Stimulated activated naive CD8-positive, alpha-beta T cell treated with anti-CD3 and anti-CD28 coated beads, Interleukin-15, Interleukin-2, amounts not matched to agents 100 ng/mL and 50 ng/mL, for 24 hours (primary cell): ENCODE measurements at regions not wholly inside any gene's neighbourhood (a gene's known extent, or its start where the extent isn't known, plus 50 kb on each side); places are given as distances from the start of the nearest gene placed in this dataset.

ENCODE experiments used
- H3K27ac Mint-ChIP-seq: one replicate; pipeline ENCODE4 v1.8.0; 2021; ENCODE audit warnings: mild to moderate bottlenecking, mixed read lengths
- H3K27me3 Mint-ChIP-seq: one replicate; pipeline ENCODE4 v1.8.0; 2021; ENCODE audit warnings: mixed read lengths
- H3K36me3 Mint-ChIP-seq: one replicate; pipeline ENCODE4 v1.8.0; 2021; ENCODE audit warnings: low read depth, mixed read lengths
- H3K4me1 Mint-ChIP-seq: one replicate; pipeline ENCODE4 v1.8.0; 2021; ENCODE audit warnings: low read depth, mixed read lengths
- H3K4me3 Mint-ChIP-seq: one replicate; pipeline ENCODE4 v1.8.0; 2021; ENCODE audit warnings: mild to moderate bottlenecking, mixed read lengths
- H3K9me3 Mint-ChIP-seq: one replicate; pipeline ENCODE4 v1.8.0; 2021; ENCODE audit warnings: mixed read lengths

GRCh38 chr7:121810831-121811672, 61.9 kb upstream of the PTPRZ1 start:
- Mint-ChIP-seq H3K9me3 (peaks cover 14% of the 10 kb centered on the region), H3K27ac (no peak overlapping the region), H3K4me3 (no peak overlapping the region), H3K36me3 (no peaks in the 10 kb centered on the region), H3K27me3 (no peaks in the 10 kb centered on the region), H3K4me1 (no peaks in the 10 kb centered on the region)

- Mint-ChIP-seq H3K27ac (no peak overlapping the region), H3K9me3 (peaks cover 20% of the 10 kb centered on the region), H3K4me3 (no peak overlapping the region), H3K27me3 (no peaks in the 10 kb centered on the region), H3K36me3 (no peaks in the 10 kb centered on the region), H3K4me1 (no peaks in the 10 kb centered on the region)
Observed at GRCh38 chr7:121807078-121807477, 65.9 kb upstream of the PTPRZ1 start.

GRCh38 chr7:121803039-121803438, 69.9 kb upstream of the PTPRZ1 start:
- peaks cover 17% of the 10 kb centered on the region for H3K9me3 Mint-ChIP-seq
- no peaks in the 10 kb centered on the region for H3K36me3 Mint-ChIP-seq
- H3K4me3 Mint-ChIP-seq = no peak overlapping the region
- no peaks in the 10 kb centered on the region for H3K4me1 Mint-ChIP-seq
- H3K27me3 Mint-ChIP-seq = no peaks in the 10 kb centered on the region
- no peak overlapping the region for H3K27ac Mint-ChIP-seq

GRCh38 chr7:121800916-121801675, 71.9 kb upstream of the PTPRZ1 start:
- no peak overlapping the region for H3K4me3 Mint-ChIP-seq
- H3K27me3 Mint-ChIP-seq = no peaks in the 10 kb centered on the region
- no peaks in the 10 kb centered on the region for H3K36me3 Mint-ChIP-seq
- peaks cover 6% of the 10 kb centered on the region for H3K9me3 Mint-ChIP-seq
- H3K4me1 Mint-ChIP-seq = no peaks in the 10 kb centered on the region
- H3K27ac Mint-ChIP-seq = no peak overlapping the region

GRCh38 chr7:121798896-121799295, 74.1 kb upstream of the PTPRZ1 start:
- Mint-ChIP-seq H3K9me3 (no peaks in the 10 kb centered on the region), H3K27me3 (no peaks in the 10 kb centered on the region), H3K27ac (no peak overlapping the region), H3K4me3 (no peak overlapping the region), H3K4me1 (no peaks in the 10 kb centered on the region), H3K36me3 (no peaks in the 10 kb centered on the region)

GRCh38 chr7:121798453-121798840, 74.5 kb upstream of the PTPRZ1 start:
- Mint-ChIP-seq H3K4me3 (no peak overlapping the region), H3K4me1 (no peaks in the 10 kb centered on the region), H3K9me3 (no peaks in the 10 kb centered on the region), H3K27ac (no peak overlapping the region), H3K36me3 (no peaks in the 10 kb centered on the region), H3K27me3 (no peaks in the 10 kb centered on the region)

- H3K27me3 Mint-ChIP-seq = no peaks in the 10 kb centered on the region
- H3K4me1 Mint-ChIP-seq = no peaks in the 10 kb centered on the region
- H3K27ac Mint-ChIP-seq = no peak overlapping the region
- H3K9me3 Mint-ChIP-seq = no peaks in the 10 kb centered on the region
- H3K4me3 Mint-ChIP-seq = no peak overlapping the region
- no peaks in the 10 kb centered on the region for H3K36me3 Mint-ChIP-seq
Observed at GRCh38 chr7:121797657-121798452, 75.1 kb upstream of the PTPRZ1 start.

- Mint-ChIP-seq H3K36me3 (no peaks in the 10 kb centered on the region), H3K27ac (no peak overlapping the region), H3K9me3 (no peaks in the 10 kb centered on the region), H3K4me1 (no peaks in the 10 kb centered on the region), H3K4me3 (no peak overlapping the region), H3K27me3 (no peaks in the 10 kb centered on the region)
Observed at GRCh38 chr7:121796936-121797656, 75.9 kb upstream of the PTPRZ1 start.

GRCh38 chr7:121796381-121796780, 76.6 kb upstream of the PTPRZ1 start:
- Mint-ChIP-seq H3K4me3 (no peak overlapping the region), H3K4me1 (no peaks in the 10 kb centered on the region), H3K27ac (no peak overlapping the region), H3K36me3 (no peaks in the 10 kb centered on the region), H3K9me3 (no peaks in the 10 kb centered on the region), H3K27me3 (no peaks in the 10 kb centered on the region)

GRCh38 chr7:121795736-121796135, 77.2 kb upstream of the PTPRZ1 start:
- no peaks in the 10 kb centered on the region for H3K36me3 Mint-ChIP-seq

GRCh38 chr7:121793716-121794115, 79.2 kb upstream of the PTPRZ1 start:
- Mint-ChIP-seq H3K4me1 (no peaks in the 10 kb centered on the region), H3K27ac (no peak overlapping the region), H3K36me3 (no peaks in the 10 kb centered on the region), H3K4me3 (no peak overlapping the region), H3K9me3 (peaks cover 5% of the 10 kb centered on the region), H3K27me3 (no peaks in the 10 kb centered on the region)

More at GRCh38 chr7:121795736-121796135, 77.2 kb upstream of the PTPRZ1 start:
- H3K27me3 Mint-ChIP-seq = no peaks in the 10 kb centered on the region
- no peaks in the 10 kb centered on the region for H3K9me3 Mint-ChIP-seq
- H3K27ac Mint-ChIP-seq = no peak overlapping the region
- H3K4me1 Mint-ChIP-seq = no peaks in the 10 kb centered on the region
- no peak overlapping the region for H3K4me3 Mint-ChIP-seq

- Mint-ChIP-seq H3K4me3 (no peak overlapping the region), H3K36me3 (no peaks in the 10 kb centered on the region), H3K27me3 (no peaks in the 10 kb centered on the region), H3K9me3 (no peaks in the 10 kb centered on the region), H3K4me1 (no peaks in the 10 kb centered on the region), H3K27ac (no peak overlapping the region)
Observed at GRCh38 chr7:121777672-121778071, 95.3 kb upstream of the PTPRZ1 start.

GRCh38 chr7:121774563-121774962, 98.4 kb upstream of the PTPRZ1 start:
- no peak overlapping the region for H3K27ac Mint-ChIP-seq
- no peaks in the 10 kb centered on the region for H3K27me3 Mint-ChIP-seq
- no peaks in the 10 kb centered on the region for H3K4me1 Mint-ChIP-seq
- no peaks in the 10 kb centered on the region for H3K9me3 Mint-ChIP-seq
- no peak overlapping the region for H3K4me3 Mint-ChIP-seq
- H3K36me3 Mint-ChIP-seq = no peaks in the 10 kb centered on the region

- no peak overlapping the region for H3K27ac Mint-ChIP-seq
- H3K9me3 Mint-ChIP-seq = peaks cover 3% of the 10 kb centered on the region
- no peak overlapping the region for H3K4me3 Mint-ChIP-seq
- H3K4me1 Mint-ChIP-seq = no peaks in the 10 kb centered on the region
- no peaks in the 10 kb centered on the region for H3K36me3 Mint-ChIP-seq
- no peaks in the 10 kb centered on the region for H3K27me3 Mint-ChIP-seq
Observed at GRCh38 chr7:121766676-121767075, 106.3 kb upstream of the PTPRZ1 start.
